ENCODE measurements at regions not wholly inside any gene's neighbourhood (a gene's known extent, or its start where the extent isn't known, plus 50 kb on each side); places are given as distances from the start of the nearest gene placed in this dataset.

DNA sequence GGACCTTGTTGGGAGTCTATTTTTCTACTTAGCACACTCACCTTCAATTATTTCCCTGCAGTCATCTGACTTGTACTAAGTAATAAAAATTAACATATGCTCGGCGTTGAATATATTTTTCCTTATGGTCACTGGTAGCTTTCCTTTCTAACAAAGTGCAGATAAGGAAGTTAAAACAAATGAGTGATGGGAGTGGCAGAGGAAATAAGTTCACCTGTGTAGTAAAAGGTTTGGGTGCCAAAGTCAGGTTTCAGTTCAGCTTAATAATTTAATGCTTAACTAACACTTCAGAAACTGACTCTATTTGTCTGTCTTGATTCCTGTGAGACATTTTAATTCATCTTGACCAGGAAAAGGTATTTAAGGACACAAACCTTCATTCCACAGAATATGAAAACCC, 184.4 kb downstream of the PCDH7 start:
- Histone ChIP-seq H3K4me3 (ENCODE audit: low read depth, low read length) (no peak overlapping the region), H3K9me3 (no peaks in the 10 kb centered on the region), H3K4me1 (no peaks in the 10 kb centered on the region; the same call in 1 of the 2 replicates), H3K36me3 (no peaks in the 10 kb centered on the region), H3K27me3 (no peaks in the 10 kb centered on the region)
- TF ChIP-seq, protein P1, sequence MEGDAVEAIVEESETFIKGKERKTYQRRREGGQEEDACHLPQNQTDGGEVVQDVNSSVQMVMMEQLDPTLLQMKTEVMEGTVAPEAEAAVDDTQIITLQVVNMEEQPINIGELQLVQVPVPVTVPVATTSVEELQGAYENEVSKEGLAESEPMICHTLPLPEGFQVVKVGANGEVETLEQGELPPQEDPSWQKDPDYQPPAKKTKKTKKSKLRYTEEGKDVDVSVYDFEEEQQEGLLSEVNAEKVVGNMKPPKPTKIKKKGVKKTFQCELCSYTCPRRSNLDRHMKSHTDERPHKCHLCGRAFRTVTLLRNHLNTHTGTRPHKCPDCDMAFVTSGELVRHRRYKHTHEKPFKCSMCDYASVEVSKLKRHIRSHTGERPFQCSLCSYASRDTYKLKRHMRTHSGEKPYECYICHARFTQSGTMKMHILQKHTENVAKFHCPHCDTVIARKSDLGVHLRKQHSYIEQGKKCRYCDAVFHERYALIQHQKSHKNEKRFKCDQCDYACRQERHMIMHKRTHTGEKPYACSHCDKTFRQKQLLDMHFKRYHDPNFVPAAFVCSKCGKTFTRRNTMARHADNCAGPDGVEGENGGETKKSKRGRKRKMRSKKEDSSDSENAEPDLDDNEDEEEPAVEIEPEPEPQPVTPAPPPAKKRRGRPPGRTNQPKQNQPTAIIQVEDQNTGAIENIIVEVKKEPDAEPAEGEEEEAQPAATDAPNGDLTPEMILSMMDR (IDR thresholded peaks at IDR 0.05; ENCODE audit: low read depth, low read length), result no peak
- no peak for DNase-seq

DNA sequence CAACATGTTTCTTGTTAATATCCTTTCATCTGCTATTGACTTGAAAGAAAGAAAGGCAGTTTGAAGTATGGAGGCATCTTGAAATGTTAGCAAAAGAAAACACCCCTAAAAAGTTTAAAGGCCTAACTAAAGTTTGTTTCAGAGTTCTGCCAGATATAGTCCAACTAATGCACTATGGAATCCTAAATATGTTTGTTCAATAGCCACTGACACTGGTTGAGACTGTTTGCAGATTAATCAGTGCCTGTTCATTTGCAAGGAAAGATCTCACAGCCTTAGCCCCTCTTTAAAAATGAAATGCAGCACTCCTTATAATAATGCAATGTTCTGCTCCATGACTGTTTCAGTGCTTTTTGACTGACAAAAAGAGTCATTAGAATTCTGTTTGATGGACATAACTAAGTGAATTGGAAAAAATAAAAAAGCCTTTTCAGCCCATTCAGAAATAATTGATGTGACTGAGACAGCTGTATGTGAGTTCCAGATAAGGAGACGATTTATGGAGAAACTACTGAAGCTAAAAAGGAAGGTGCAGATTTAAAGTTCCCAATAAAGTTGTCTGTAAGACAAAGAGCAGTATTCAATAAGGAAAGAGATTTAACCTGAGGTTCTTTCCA, 192.0 kb downstream of the PCDH7 start:
- Histone ChIP-seq H3K36me3 (no peaks in the 10 kb centered on the region), H3K9me3 (no peaks in the 10 kb centered on the region), H3K4me1 (no peaks in the 10 kb centered on the region), H3K27me3 (no peaks in the 10 kb centered on the region), H3K4me3 (ENCODE audit: low read depth, low read length) (no peak overlapping the region)
- TF ChIP-seq, protein P1 (IDR thresholded peaks at IDR 0.05; ENCODE audit: low read depth, low read length), result no peak
- no peak for DNase-seq

DNA sequence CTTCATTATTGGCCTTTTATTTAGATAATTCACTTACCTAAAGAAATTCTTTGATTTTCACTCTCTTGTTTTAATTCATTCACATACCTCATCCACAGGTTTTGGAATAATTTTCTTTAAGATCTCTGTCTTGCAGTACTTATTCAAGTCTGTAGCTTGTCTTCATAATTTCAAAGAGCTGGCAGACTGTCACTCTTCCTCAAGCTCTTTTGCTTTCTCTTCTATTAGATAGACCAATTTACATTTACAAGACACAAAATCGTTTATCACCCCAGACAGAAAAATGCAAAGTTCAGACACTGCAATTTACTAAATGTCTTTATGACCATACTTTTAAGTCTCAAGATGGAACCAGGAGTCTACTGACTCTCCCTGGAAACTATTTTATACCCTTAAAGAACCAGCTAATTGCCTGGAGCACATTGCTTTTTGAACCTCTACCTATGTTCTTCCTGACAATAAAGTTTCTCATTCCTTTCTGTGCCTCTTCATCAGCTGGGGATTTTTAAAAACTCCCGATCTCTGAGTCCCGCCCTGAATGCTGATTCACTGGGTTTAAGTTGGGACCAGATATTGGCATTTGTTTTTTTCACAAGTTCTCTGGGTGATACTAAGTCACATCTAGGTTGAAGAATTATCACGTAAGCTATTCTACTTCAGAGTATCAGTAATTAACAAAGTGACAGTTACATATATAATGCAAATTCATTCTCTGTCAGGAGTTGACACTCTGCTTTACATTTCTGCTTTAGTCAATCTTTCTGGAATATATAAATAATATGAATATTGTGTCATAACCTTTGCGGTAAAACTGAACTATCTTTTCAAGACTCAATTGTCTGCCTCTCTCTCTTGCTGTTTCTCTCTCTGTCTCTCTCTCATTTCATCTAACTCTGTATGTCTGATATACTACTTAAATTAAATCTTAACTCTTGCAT, 196.4 kb downstream of the PCDH7 start:
- Histone ChIP-seq H3K27me3 (no peaks in the 10 kb centered on the region), H3K4me3 (ENCODE audit: low read depth, low read length) (no peak overlapping the region), H3K36me3 (no peaks in the 10 kb centered on the region), H3K4me1 (peaks cover 3% of the 10 kb centered on the region), H3K9me3 (no peaks in the 10 kb centered on the region)
- DNase-seq, result no peak
- TF ChIP-seq, protein P1 (IDR thresholded peaks at IDR 0.05; ENCODE audit: low read depth, low read length), result no peak

DNA sequence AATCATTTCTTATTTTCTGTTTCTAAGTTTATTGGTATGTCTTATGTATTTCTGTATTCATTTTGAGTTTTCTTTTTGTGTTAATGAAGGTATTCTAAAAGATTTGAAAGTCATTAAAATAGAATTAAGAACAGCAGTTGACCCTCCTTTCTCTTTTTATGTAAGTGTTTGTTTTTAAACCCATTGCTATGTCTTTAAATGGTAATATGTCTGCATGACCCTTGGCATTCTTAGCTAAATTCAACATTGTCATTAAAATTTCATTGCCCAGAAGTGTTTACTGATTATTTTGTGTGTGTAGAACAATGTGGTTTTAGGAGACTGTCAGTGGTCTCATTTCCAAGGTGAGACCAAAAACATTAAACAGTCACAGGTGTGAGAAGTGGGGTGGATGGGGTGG, 197.8 kb downstream of the PCDH7 start:
- Histone ChIP-seq H3K4me3 (ENCODE audit: low read depth, low read length) (no peak overlapping the region), H3K36me3 (no peaks in the 10 kb centered on the region), H3K27me3 (no peaks in the 10 kb centered on the region), H3K4me1 (peaks cover 3% of the 10 kb centered on the region), H3K9me3 (no peaks in the 10 kb centered on the region)
- TF ChIP-seq, protein P1 (IDR thresholded peaks at IDR 0.05; ENCODE audit: low read depth, low read length), result no peak
- no peak for DNase-seq

DNA sequence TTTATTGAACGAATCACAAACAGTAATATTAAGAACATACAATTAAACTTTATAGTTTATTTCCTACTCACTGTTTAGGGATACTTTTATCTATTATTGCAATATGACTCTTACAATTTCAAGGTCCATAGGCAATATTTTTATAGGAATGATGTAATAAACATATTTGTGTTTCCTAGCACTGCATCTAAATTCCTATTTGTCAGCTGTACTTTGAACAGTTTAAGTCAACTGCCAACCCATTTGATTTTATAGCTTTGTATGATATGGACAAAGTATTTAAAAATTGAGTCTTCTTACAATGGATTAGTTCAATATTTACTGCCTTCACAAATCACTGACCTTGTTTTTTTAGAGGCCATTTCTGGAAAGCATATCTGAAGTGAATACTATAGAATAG, 199.3 kb downstream of the PCDH7 start:
- no peaks in the 10 kb centered on the region for H3K9me3 ChIP-seq
- H3K4me1 ChIP-seq, result peaks cover 3% of the 10 kb centered on the region
- H3K36me3 ChIP-seq, result no peaks in the 10 kb centered on the region
- TF ChIP-seq, protein P1 (IDR thresholded peaks at IDR 0.05; ENCODE audit: low read depth, low read length), result no peak
- no peak for DNase-seq
- H3K27me3 ChIP-seq, result no peaks in the 10 kb centered on the region
- no peak overlapping the region for H3K4me3 ChIP-seq (ENCODE audit: low read depth, low read length)

DNA sequence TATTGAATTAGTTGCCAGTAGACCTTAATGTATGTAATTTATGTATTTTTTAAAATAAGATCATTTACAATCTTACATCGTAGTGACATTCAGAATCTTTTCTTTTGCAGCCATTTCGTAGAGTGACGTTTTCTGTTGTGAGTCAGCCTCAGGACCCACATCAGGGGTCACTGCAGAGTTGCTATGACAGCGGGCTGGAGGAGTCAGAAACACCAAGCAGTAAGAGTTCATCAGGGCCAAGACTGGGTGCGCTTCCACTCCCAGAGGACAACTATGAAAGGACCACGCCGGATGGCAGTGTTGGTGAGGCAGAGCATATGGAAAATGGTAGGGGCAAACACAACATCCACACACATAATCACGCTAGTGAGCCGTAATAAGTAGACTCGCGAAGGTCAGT, 199.9 kb downstream of the PCDH7 start:
- Histone ChIP-seq H3K9me3 (no peaks in the 10 kb centered on the region), H3K4me1 (peaks cover 3% of the 10 kb centered on the region), H3K4me3 (ENCODE audit: low read depth, low read length) (no peak overlapping the region), H3K27me3 (no peaks in the 10 kb centered on the region), H3K36me3 (no peaks in the 10 kb centered on the region)
- TF ChIP-seq, protein P1 (IDR thresholded peaks at IDR 0.05; ENCODE audit: low read depth, low read length), result no peak
- DNase-seq, result no peak

Measured in BE2C (cell line).